H54 (cell line): ENCODE measurements at regions not wholly inside any gene's neighbourhood (a gene's known extent, or its start where the extent isn't known, plus 50 kb on each side); places are given as distances from the start of the nearest gene placed in this dataset.

Experiments
- DNase-seq: peaks from one replicate; pipeline ENCODE4 v3.0.0; 2011; ENCODE audit warnings: low spot score, mixed read lengths; ENCODE audit not compliant: insufficient read length
- FAIRE-seq: peaks from 3 replicates; lab custom pipeline; 2011; peaks lifted over from hg19 to GRCh38; lab: Jason Lieb, UNC
- POLR2A ChIP-seq: IDR thresholded peaks from 2 replicates; pipeline ENCODE4 v1.6.1; 2011; ENCODE audit warnings: low read depth, mild to moderate bottlenecking, low read length

DNA sequence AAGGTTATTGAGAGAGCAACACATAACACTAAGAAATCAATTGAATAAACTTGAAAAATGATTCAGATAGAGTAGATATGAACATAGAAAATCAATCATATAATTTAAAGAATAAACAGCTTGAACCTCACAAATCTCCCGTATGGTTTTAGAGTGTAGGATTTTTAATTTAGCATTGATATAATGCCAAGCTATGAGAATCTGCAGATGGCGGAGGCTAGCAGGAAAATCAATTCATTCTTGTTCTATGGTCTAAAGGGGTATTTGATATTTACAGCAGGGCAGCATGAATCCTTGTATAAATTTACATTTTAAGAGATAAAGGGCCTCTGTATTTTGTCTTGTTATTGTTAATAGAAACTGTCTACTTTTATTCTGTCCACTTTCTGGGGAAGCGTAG is 797.0 kb downstream of the GALR1 start:
- FAIRE-seq (no peak), DNase-seq (no peak)
- TF ChIP-seq POLR2A: no peak

GRCh38 chr18:78049281-78049680 is 799.6 kb downstream of the GALR1 start:
- DNase-seq (no peak), FAIRE-seq (no peak)
- TF ChIP-seq POLR2A: no peak

GRCh38 chr18:78054801-78055200 is 805.2 kb downstream of the GALR1 start:
- FAIRE-seq (no peak), DNase-seq (no peak)
- no peak for TF ChIP-seq POLR2A

- DNase-seq (no peak), FAIRE-seq (no peak)
- TF ChIP-seq POLR2A: no peak
Observed at GRCh38 chr18:78056011-78056410, 806.4 kb downstream of the GALR1 start.

GRCh38 chr18:78069784-78070664 is 820.4 kb downstream of the GALR1 start:
- no peak for TF ChIP-seq POLR2A
- FAIRE-seq: no peak
- DNase-seq: no peak

DNA sequence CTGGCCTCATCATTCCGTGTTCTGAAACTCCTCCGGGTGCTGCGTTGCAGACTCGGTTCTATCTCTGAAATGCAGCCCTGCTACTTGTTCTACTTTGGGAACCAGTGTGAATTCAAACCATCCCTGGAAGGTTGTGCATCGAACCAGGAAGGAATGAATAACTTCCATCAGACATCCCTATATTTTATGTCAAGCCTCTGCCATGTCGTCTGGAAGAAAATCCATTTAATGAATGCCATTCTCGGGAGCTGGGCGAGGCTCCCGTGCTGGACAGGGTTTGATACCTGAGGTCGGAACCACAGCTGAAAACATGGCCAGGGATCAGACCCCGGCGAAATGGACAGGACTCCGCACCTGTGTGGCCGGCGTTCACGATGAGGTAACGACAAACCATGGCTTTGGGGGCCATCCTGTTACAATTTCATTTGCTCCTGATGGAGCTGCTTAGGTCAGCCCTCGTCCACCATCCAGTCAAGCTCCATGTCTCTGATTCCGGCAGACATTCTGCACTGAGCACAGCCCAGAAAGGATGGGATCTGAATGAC is 821.6 kb downstream of the GALR1 start:
- FAIRE-seq (no peak), DNase-seq (no peak)
- TF ChIP-seq POLR2A: no peak

DNA sequence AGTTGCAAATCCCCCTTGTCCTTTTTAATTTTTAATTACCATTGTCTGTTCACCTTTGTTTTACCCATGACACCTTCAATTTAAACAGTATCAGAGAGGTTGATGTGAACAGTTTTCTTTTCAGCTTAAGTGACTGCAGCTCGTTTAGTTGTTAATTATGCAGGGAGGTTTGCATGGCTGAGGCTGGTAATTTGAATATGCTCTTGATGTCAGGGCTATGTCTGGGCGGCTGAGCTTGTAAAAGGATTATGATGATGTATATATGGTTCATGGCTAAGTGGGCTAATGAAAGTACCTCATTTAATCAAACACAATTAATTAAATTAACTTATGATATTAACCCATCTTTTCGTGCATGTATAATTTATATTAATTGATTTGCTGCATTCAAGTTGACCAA is 822.1 kb downstream of the GALR1 start:
- TF ChIP-seq POLR2A: no peak
- DNase-seq (no peak), FAIRE-seq (no peak)

DNA sequence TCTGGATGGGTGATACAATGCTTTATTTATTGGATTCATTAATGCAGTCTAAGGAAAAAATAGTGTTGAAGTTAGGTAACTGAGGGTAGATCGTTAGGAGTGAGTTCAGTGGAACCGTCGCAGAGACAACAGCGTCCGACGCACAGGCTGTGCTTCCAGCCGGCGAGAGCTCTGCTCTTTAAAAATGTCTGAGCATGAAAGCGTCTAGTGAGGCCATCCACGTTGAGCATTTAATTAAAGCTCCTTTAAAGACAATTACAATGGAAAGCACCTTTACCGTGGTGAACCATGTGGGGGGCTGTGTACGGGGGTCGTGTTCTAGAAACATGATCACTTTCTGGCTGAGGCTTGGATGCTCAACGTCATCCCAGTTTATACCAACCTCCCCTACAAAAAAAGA is 822.7 kb downstream of the GALR1 start:
- no peak for DNase-seq
- TF ChIP-seq POLR2A: no peak
- no peak for FAIRE-seq

DNA sequence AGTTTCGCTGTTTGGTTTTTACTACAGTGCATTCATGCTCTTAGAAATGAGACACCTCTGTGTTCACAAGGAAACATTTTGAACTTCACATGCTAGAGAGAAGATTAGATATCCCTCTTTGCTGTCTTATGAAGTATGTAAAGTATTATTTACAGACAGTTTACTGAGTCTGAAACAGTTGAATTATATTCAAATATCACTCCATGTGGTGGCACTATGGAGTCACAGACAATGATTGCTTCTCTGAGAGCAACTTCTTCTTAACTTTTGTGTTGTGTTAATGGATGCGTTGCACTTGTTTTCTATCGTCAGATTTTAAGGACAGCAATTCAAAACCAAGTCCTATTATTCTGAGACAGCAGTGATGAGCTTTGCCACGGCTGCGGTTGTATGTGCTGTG is 823.6 kb downstream of the GALR1 start:
- TF ChIP-seq POLR2A: no peak
- DNase-seq: no peak
- FAIRE-seq: no peak

DNA sequence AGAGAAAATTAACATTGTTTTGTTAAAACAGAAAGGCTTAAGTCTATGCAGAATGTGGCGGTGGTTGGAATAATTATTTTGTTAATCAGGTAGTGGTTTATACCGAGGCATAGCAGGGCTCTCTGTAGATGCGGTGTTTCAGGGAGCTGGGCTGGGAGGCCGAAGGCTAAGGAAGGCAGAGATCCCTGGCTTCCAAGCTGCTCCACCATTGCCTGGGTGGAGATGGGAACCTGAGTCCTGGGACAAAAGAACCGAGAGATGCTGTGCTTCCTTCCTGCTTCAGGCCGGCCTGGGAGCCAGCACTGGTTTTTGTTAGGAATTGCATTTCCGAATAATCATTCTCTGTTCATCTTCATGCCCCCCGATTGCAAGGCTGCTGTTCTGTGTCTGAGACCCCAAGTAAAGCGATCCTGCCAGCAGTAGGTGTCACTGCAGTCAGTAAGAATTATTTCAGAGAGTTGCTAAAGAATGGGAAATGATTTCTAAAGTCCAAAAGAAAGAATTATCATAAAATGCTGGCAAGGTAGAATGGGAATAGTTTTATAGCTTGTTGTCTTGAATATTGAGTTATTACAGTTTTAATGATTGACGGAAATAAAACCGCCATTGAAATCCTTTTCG is 824.9 kb downstream of the GALR1 start:
- no peak for DNase-seq
- no peak for TF ChIP-seq POLR2A
- no peak for FAIRE-seq

- TF ChIP-seq POLR2A: no peak
- no peak for FAIRE-seq
- no peak for DNase-seq
Observed at GRCh38 chr18:78080081-78080480, 830.4 kb downstream of the GALR1 start.

- FAIRE-seq (no peak), DNase-seq (no peak)
- no peak for TF ChIP-seq POLR2A
Observed at GRCh38 chr18:78080761-78081160, 831.1 kb downstream of the GALR1 start.

GRCh38 chr18:78082816-78083215 is 833.2 kb downstream of the GALR1 start:
- no peak for TF ChIP-seq POLR2A
- DNase-seq (no peak), FAIRE-seq (no peak)

DNA sequence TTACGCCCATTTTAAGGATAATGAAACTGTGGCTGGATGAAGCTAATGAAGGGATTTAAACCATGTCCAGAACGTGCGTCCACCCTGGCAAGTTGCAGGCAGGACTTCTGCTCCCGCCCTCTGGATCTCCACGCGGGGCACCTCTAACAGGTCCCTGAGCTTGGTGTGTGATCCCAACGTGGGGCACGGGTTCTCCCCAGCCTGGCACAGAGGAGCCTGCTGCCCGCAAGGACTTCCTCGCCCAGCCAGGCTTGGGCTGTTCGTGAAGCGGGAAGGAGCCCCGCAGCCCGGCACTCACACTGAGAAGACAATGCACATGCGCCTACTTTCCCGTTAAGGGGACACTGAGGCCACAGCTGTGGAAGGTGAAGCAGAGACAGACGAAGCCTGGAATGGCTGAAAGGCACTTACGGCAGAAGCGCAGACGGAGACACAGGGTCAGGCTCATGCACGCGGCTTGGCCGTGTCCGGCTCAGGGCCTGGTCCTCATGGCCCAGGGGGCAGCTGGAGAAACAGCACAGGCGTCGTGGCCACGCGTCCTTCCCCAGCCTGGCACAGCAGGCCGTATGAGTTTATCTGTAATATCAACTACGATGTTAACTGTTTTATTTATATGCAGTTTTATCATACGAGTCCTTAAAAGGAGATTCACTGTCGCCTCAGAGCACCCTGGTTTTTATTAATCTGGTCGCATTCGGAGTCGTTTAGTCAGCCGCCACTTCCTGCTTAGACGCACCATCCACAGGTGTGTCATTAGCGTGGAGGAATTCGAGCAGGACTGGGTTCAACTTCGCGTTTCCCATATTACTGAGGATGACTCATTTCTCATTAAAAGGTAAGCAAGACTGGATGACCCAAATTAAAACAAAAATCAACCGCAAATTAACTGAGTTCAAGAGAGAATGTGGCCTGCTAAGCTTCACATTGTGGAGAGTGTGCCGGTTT is 835.9 kb downstream of the GALR1 start:
- DNase-seq (no peak), FAIRE-seq (no peak)
- TF ChIP-seq POLR2A: no peak
